ENCODE measurements at regions not wholly inside any gene's neighbourhood (a gene's known extent, or its start where the extent isn't known, plus 50 kb on each side); places are given as distances from the start of the nearest gene placed in this dataset.

DNA sequence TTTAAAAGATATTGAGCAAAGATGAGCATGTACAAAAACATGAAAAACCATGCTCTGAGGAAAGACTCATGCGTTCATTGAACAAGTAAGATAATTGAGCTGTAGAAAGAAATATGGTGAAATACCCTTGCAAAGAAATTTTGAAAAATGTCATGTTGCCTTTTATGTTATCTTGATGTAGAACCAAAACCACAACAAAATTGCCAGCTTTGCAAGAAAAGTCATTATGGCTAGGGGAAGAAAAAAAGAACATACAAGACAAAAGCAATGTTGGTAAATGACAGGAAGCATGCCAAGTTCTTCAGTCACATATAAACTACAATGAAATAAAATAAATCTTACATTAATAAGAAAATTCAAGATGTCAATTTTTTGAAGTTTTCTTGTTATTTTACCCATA is 368.0 kb downstream of the IRX1 start:
- Histone ChIP-seq H3K36me3 (ENCODE audit: control insufficient read depth, insufficient read depth, low read length) (no peaks in the 10 kb centered on the region), H3K4me1 (no peaks in the 10 kb centered on the region), H3K9me3 (no peaks in the 10 kb centered on the region), H3K27me3 (replicated peaks; ENCODE audit: control insufficient read depth, insufficient read depth, low read length) (no peaks in the 10 kb centered on the region), H3K4me3 (ENCODE audit: low read depth, low read length) (no peak overlapping the region)
- Mint-ChIP-seq H3K36me3 (ENCODE audit: insufficient read depth, unreplicated experiment) (no peaks in the 10 kb centered on the region), H3K4me3 (ENCODE audit: unreplicated experiment) (no peak overlapping the region), H3K27ac (ENCODE audit: unreplicated experiment) (no peak overlapping the region), H3K27me3 (ENCODE audit: insufficient read depth, unreplicated experiment) (no peaks in the 10 kb centered on the region), H3K9me3 (ENCODE audit: unreplicated experiment) (peaks cover 16% of the 10 kb centered on the region), H3K4me1 (ENCODE audit: low read depth, unreplicated experiment) (no peaks in the 10 kb centered on the region)
- TF ChIP-seq CTCF (IDR thresholded peaks at IDR 0.05; ENCODE audit: insufficient read depth in 1 of 2, low read depth in 1 of 2, low read length in 1 of 2, severe bottlenecking in 1 of 2, unreplicated experiment in 1 of 2), result no peak
- no peak for DNase-seq
- ChIA-PET POLR2A (no interaction called here), CTCF (no interaction called here)
- intact Hi-C loops (cut with micrococcal nuclease; ENCODE audit: unreplicated experiment), result no loop called here
- BruUV-seq (replicated peaks), result no TSS peak

DNA sequence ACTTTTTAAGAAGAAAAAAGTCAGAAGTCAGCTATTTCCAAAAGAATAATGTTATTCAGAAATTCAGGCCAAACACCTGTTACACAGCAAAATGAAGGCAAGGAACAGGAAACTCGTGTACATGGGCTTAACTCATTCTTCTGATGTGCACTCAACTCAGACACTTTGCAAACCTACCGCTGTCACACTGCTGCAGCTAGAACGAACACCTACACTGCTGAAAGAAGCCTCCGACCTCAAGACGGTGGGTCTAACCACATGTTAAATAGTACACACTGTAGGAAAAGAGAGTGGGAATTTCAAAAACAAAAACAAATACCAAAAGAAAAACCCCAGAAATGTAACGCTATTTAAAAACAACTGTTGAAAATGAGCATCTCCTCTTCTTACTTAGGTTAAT is 384.5 kb downstream of the IRX1 start:
- no peaks in the 10 kb centered on the region for H3K27me3 Mint-ChIP-seq (ENCODE audit: insufficient read depth, unreplicated experiment)
- H3K4me3 ChIP-seq (ENCODE audit: low read depth, low read length), result no peak overlapping the region
- intact Hi-C loops (cut with micrococcal nuclease; ENCODE audit: unreplicated experiment), result no loop called here
- H3K9me3 Mint-ChIP-seq (ENCODE audit: unreplicated experiment), result peaks cover 22% of the 10 kb centered on the region
- CTCF ChIA-PET, result no interaction called here
- H3K4me1 ChIP-seq, result no peaks in the 10 kb centered on the region
- H3K36me3 ChIP-seq (ENCODE audit: control insufficient read depth, insufficient read depth, low read length), result no peaks in the 10 kb centered on the region
- BruUV-seq (replicated peaks), result no TSS peak
- POLR2A ChIA-PET, result no interaction called here
- H3K4me1 Mint-ChIP-seq (ENCODE audit: low read depth, unreplicated experiment), result no peaks in the 10 kb centered on the region
- no peak for TF ChIP-seq CTCF (IDR thresholded peaks at IDR 0.05; ENCODE audit: insufficient read depth in 1 of 2, low read depth in 1 of 2, low read length in 1 of 2, severe bottlenecking in 1 of 2, unreplicated experiment in 1 of 2)
- no peak overlapping the region for H3K4me3 Mint-ChIP-seq (ENCODE audit: unreplicated experiment)
- H3K27me3 ChIP-seq (replicated peaks; ENCODE audit: control insufficient read depth, insufficient read depth, low read length), result no peaks in the 10 kb centered on the region
- H3K27ac Mint-ChIP-seq (ENCODE audit: unreplicated experiment), result no peak overlapping the region
- H3K9me3 ChIP-seq, result peaks cover 7% of the 10 kb centered on the region; the same call in 1 of the 2 replicates
- no peak for DNase-seq
- no peaks in the 10 kb centered on the region for H3K36me3 Mint-ChIP-seq (ENCODE audit: insufficient read depth, unreplicated experiment)

DNA sequence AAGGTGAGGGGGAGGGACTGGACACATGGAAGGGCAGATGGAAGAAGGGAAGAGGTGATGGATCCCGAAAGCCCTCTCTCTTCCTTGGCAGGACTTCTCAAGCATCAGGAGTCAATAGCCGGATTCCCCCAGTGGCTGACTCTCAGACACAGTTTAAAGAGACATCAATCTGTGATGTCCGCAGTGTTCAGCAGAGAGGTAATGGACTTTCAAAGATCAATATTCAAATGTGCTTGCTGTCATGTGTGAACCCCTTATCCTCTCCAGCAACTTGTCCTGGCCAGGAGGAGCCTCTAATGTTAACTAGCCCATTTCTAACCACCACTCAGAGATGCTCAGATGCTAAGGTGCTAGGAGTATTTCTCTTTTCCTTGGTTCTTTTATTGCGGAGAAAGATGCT is 392.2 kb downstream of the IRX1 start:
- H3K9me3 Mint-ChIP-seq (ENCODE audit: unreplicated experiment), result peaks cover 9% of the 10 kb centered on the region
- intact Hi-C loops (cut with micrococcal nuclease; ENCODE audit: unreplicated experiment), result no loop called here
- Histone ChIP-seq H3K4me3 (ENCODE audit: low read depth, low read length) (no peak overlapping the region), H3K36me3 (ENCODE audit: control insufficient read depth, insufficient read depth, low read length) (no peaks in the 10 kb centered on the region), H3K4me1 (no peaks in the 10 kb centered on the region), H3K9me3 (no peaks in the 10 kb centered on the region), H3K27me3 (replicated peaks; ENCODE audit: control insufficient read depth, insufficient read depth, low read length) (no peaks in the 10 kb centered on the region)
- no peak overlapping the region for H3K27ac Mint-ChIP-seq (ENCODE audit: unreplicated experiment)
- TF ChIP-seq CTCF (IDR thresholded peaks at IDR 0.05; ENCODE audit: insufficient read depth in 1 of 2, low read depth in 1 of 2, low read length in 1 of 2, severe bottlenecking in 1 of 2, unreplicated experiment in 1 of 2), result no peak
- DNase-seq, result no peak
- no peaks in the 10 kb centered on the region for H3K4me1 Mint-ChIP-seq (ENCODE audit: low read depth, unreplicated experiment)
- ChIA-PET POLR2A (no interaction called here), CTCF (no interaction called here)
- no peaks in the 10 kb centered on the region for H3K27me3 Mint-ChIP-seq (ENCODE audit: insufficient read depth, unreplicated experiment)
- no TSS peak for BruUV-seq (replicated peaks)
- no peaks in the 10 kb centered on the region for H3K36me3 Mint-ChIP-seq (ENCODE audit: insufficient read depth, unreplicated experiment)
- no peak overlapping the region for H3K4me3 Mint-ChIP-seq (ENCODE audit: unreplicated experiment)

Data from Caco-2 (cell line).